ENCODE measurements at regions not wholly inside any gene's neighbourhood (a gene's known extent, or its start where the extent isn't known, plus 50 kb on each side); places are given as distances from the start of the nearest gene placed in this dataset.
"Not testable (repeated sequence)": the region's sequence is repeated elsewhere in the genome, so short reads cannot be mapped to it uniquely, and the experiment has no call there.

DNA sequence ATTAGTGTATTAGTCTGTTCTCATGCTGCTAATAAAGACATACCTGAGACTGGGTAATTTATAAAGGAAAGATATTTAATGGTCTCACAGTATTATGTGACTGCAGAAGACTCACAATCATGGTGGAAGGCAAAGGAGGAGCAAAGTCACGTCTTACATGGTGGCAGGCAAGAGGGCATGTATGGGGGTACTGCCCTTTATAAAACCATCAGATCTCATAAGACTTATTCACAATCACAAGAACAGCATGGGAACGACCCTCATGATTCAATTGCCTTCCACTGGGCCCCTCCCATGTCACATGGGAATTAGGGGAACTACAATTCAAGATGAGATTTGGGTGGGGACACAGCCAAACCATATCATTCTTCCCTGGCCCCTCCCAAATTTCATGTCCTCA is 52.7 kb upstream of the ST3GAL5 start:
- not testable (repeated sequence) for DNase-seq (ENCODE audit: low read depth)

DNA sequence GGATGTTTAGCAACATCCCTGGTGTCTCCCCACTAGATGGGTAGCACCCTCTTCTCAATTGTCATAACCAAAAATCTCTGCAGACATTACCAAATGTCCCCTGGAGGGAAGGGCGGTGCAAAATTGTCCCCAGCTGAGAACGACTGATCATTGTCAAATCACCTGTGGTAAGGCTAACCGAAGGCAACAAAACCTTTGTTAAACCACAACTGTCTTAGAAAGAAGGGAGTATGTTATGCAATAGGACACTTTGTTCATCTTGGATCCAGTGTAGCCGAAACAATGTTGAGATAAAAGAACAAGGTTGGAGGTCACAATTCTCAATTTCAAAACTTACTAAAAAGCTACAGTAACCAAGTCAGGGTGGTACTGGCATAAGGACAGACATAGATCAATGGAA is 50.3 kb upstream of the ST3GAL5 start:
- DNase-seq (ENCODE audit: low read depth) = no peak

Data from renal cortical epithelial cell (primary cell).